ENCODE measurements at regions not wholly inside any gene's neighbourhood (a gene's known extent, or its start where the extent isn't known, plus 50 kb on each side); places are given as distances from the start of the nearest gene placed in this dataset.
"Not testable (repeated sequence)": the region's sequence is repeated elsewhere in the genome, so short reads cannot be mapped to it uniquely, and the experiment has no call there.

- Histone ChIP-seq H3K27me3 (ENCODE audit: control insufficient read depth, insufficient read depth, low read length, poor library complexity, severe bottlenecking) (no peaks in the 10 kb centered on the region), H3K36me3 (ENCODE audit: control insufficient read depth, insufficient read depth, low read length) (no peaks in the 10 kb centered on the region), H3K9me3 (ENCODE audit: control insufficient read depth, low read length) (no peaks in the 10 kb centered on the region), H3K4me3 (ENCODE audit: insufficient read depth, low read depth, low read length) (no peak overlapping the region), H3K27ac (ENCODE audit: insufficient read depth, low read depth, low read length, poor library complexity, severe bottlenecking) (no peak overlapping the region), H3K4me1 (ENCODE audit: control insufficient read depth, insufficient read depth, low read length) (no peaks in the 10 kb centered on the region)
Measured at GRCh38 chr16:52364500-52364899, 182.4 kb downstream of the TOX3 start.

GRCh38 chr16:52363082-52363481, 183.9 kb downstream of the TOX3 start:
- Histone ChIP-seq H3K27me3 (ENCODE audit: control insufficient read depth, insufficient read depth, low read length, poor library complexity, severe bottlenecking) (no peaks in the 10 kb centered on the region), H3K9me3 (ENCODE audit: control insufficient read depth, low read length) (no peaks in the 10 kb centered on the region), H3K4me1 (ENCODE audit: control insufficient read depth, insufficient read depth, low read length) (no peaks in the 10 kb centered on the region), H3K36me3 (ENCODE audit: control insufficient read depth, insufficient read depth, low read length) (no peaks in the 10 kb centered on the region), H3K27ac (ENCODE audit: insufficient read depth, low read depth, low read length, poor library complexity, severe bottlenecking) (no peak overlapping the region), H3K4me3 (ENCODE audit: insufficient read depth, low read depth, low read length) (no peak overlapping the region)
- WGBS, 2 experiments: 88 to 97% methylated on average over 2 to 4 of the region's 4 CpGs

- Histone ChIP-seq H3K27ac (ENCODE audit: insufficient read depth, low read depth, low read length, poor library complexity, severe bottlenecking) (no peak overlapping the region), H3K27me3 (ENCODE audit: control insufficient read depth, insufficient read depth, low read length, poor library complexity, severe bottlenecking) (no peaks in the 10 kb centered on the region), H3K4me1 (ENCODE audit: control insufficient read depth, insufficient read depth, low read length) (no peaks in the 10 kb centered on the region), H3K4me3 (ENCODE audit: insufficient read depth, low read depth, low read length) (no peak overlapping the region), H3K36me3 (ENCODE audit: control insufficient read depth, insufficient read depth, low read length) (no peaks in the 10 kb centered on the region), H3K9me3 (ENCODE audit: control insufficient read depth, low read length) (no peaks in the 10 kb centered on the region)
- 70 to 73% methylated on average over 4 of the region's 4 CpGs for WGBS, 2 experiments
Measured at GRCh38 chr16:52357711-52358110, 189.2 kb downstream of the TOX3 start.

GRCh38 chr16:52353249-52353648, 193.7 kb downstream of the TOX3 start:
- Histone ChIP-seq H3K27ac (ENCODE audit: insufficient read depth, low read depth, low read length, poor library complexity, severe bottlenecking) (no peak overlapping the region), H3K9me3 (ENCODE audit: control insufficient read depth, low read length) (no peaks in the 10 kb centered on the region), H3K4me3 (ENCODE audit: insufficient read depth, low read depth, low read length) (no peak overlapping the region), H3K4me1 (ENCODE audit: control insufficient read depth, insufficient read depth, low read length) (no peaks in the 10 kb centered on the region), H3K27me3 (ENCODE audit: control insufficient read depth, insufficient read depth, low read length, poor library complexity, severe bottlenecking) (no peaks in the 10 kb centered on the region), H3K36me3 (ENCODE audit: control insufficient read depth, insufficient read depth, low read length) (no peaks in the 10 kb centered on the region)
- 92 to 100% methylated on average over 1 of the region's 1 CpG for WGBS, 2 experiments

- H3K36me3 ChIP-seq (ENCODE audit: control insufficient read depth, insufficient read depth, low read length): no peaks in the 10 kb centered on the region
- H3K9me3 ChIP-seq (ENCODE audit: control insufficient read depth, low read length): no peaks in the 10 kb centered on the region
- H3K27me3 ChIP-seq (ENCODE audit: control insufficient read depth, insufficient read depth, low read length, poor library complexity, severe bottlenecking): no peaks in the 10 kb centered on the region
- no peak overlapping the region for H3K27ac ChIP-seq (ENCODE audit: insufficient read depth, low read depth, low read length, poor library complexity, severe bottlenecking)
- H3K4me3 ChIP-seq (ENCODE audit: insufficient read depth, low read depth, low read length): no peak overlapping the region
- H3K4me1 ChIP-seq (ENCODE audit: control insufficient read depth, insufficient read depth, low read length): no peaks in the 10 kb centered on the region
- 95 to 96% methylated on average over 4 to 5 of the region's 5 CpGs for WGBS, 2 experiments
Measured at GRCh38 chr16:52351451-52351850, 195.5 kb downstream of the TOX3 start.

- H3K27me3 ChIP-seq (ENCODE audit: control insufficient read depth, insufficient read depth, low read length, poor library complexity, severe bottlenecking): no peaks in the 10 kb centered on the region
- H3K9me3 ChIP-seq (ENCODE audit: control insufficient read depth, low read length): no peaks in the 10 kb centered on the region
- no peak overlapping the region for H3K27ac ChIP-seq (ENCODE audit: insufficient read depth, low read depth, low read length, poor library complexity, severe bottlenecking)
- WGBS, 2 experiments: 88 to 91% methylated on average over 2 to 3 of the region's 3 CpGs
- H3K4me3 ChIP-seq (ENCODE audit: insufficient read depth, low read depth, low read length): no peak overlapping the region
- no peaks in the 10 kb centered on the region for H3K36me3 ChIP-seq (ENCODE audit: control insufficient read depth, insufficient read depth, low read length)
- H3K4me1 ChIP-seq (ENCODE audit: control insufficient read depth, insufficient read depth, low read length): no peaks in the 10 kb centered on the region
Measured at GRCh38 chr16:52350031-52350642, 196.8 kb downstream of the TOX3 start.

GRCh38 chr16:52346709-52347108, 200.2 kb downstream of the TOX3 start:
- no peaks in the 10 kb centered on the region for H3K36me3 ChIP-seq (ENCODE audit: control insufficient read depth, insufficient read depth, low read length)
- WGBS, 2 experiments: 97 to 100% methylated on average over 1 to 2 of the region's 2 CpGs
- H3K9me3 ChIP-seq (ENCODE audit: control insufficient read depth, low read length): no peaks in the 10 kb centered on the region
- no peaks in the 10 kb centered on the region for H3K4me1 ChIP-seq (ENCODE audit: control insufficient read depth, insufficient read depth, low read length)
- no peak overlapping the region for H3K27ac ChIP-seq (ENCODE audit: insufficient read depth, low read depth, low read length, poor library complexity, severe bottlenecking)
- H3K27me3 ChIP-seq (ENCODE audit: control insufficient read depth, insufficient read depth, low read length, poor library complexity, severe bottlenecking): no peaks in the 10 kb centered on the region
- no peak overlapping the region for H3K4me3 ChIP-seq (ENCODE audit: insufficient read depth, low read depth, low read length)

GRCh38 chr16:52333673-52334072, 213.3 kb downstream of the TOX3 start:
- H3K9me3 ChIP-seq (ENCODE audit: control insufficient read depth, low read length); H3K27ac ChIP-seq (ENCODE audit: insufficient read depth, low read depth, low read length, poor library complexity, severe bottlenecking); H3K36me3 ChIP-seq (ENCODE audit: control insufficient read depth, insufficient read depth, low read length); H3K27me3 ChIP-seq (ENCODE audit: control insufficient read depth, insufficient read depth, low read length, poor library complexity, severe bottlenecking); H3K4me3 ChIP-seq (ENCODE audit: insufficient read depth, low read depth, low read length): not testable (repeated sequence)
- 93 to 94% methylated on average over 8 of the region's 8 CpGs for WGBS, 2 experiments
- peaks cover 11% of the 10 kb centered on the region for H3K4me1 ChIP-seq (ENCODE audit: control insufficient read depth, insufficient read depth, low read length)

GRCh38 chr16:52320930-52321439, 226.0 kb downstream of the TOX3 start:
- H3K27me3 ChIP-seq (ENCODE audit: control insufficient read depth, insufficient read depth, low read length, poor library complexity, severe bottlenecking): no peaks in the 10 kb centered on the region
- 87 to 97% methylated on average over 4 to 6 of the region's 6 CpGs for WGBS, 2 experiments
- peaks cover 14% of the 10 kb centered on the region for H3K4me1 ChIP-seq (ENCODE audit: control insufficient read depth, insufficient read depth, low read length)

GRCh38 chr16:52318302-52319009, 228.5 kb downstream of the TOX3 start:
- Histone ChIP-seq H3K9me3 (ENCODE audit: control insufficient read depth, low read length) (no peaks in the 10 kb centered on the region), H3K27ac (ENCODE audit: insufficient read depth, low read depth, low read length, poor library complexity, severe bottlenecking) (peak overlapping the region; percentile 86), H3K4me3 (ENCODE audit: insufficient read depth, low read depth, low read length) (no peak overlapping the region), H3K36me3 (ENCODE audit: control insufficient read depth, insufficient read depth, low read length) (no peaks in the 10 kb centered on the region), H3K27me3 (ENCODE audit: control insufficient read depth, insufficient read depth, low read length, poor library complexity, severe bottlenecking) (no peaks in the 10 kb centered on the region), H3K4me1 (ENCODE audit: control insufficient read depth, insufficient read depth, low read length) (peaks cover 14% of the 10 kb centered on the region)
- 63 to 74% methylated on average over 2 of the region's 2 CpGs for WGBS, 2 experiments

More at GRCh38 chr16:52320930-52321439, 226.0 kb downstream of the TOX3 start:
- Histone ChIP-seq H3K27ac (ENCODE audit: insufficient read depth, low read depth, low read length, poor library complexity, severe bottlenecking) (no peak overlapping the region), H3K36me3 (ENCODE audit: control insufficient read depth, insufficient read depth, low read length) (no peaks in the 10 kb centered on the region), H3K4me3 (ENCODE audit: insufficient read depth, low read depth, low read length) (no peak overlapping the region), H3K9me3 (ENCODE audit: control insufficient read depth, low read length) (no peaks in the 10 kb centered on the region)
